ENCODE measurements at regions not wholly inside any gene's neighbourhood (a gene's known extent, or its start where the extent isn't known, plus 50 kb on each side); places are given as distances from the start of the nearest gene placed in this dataset.

DNA sequence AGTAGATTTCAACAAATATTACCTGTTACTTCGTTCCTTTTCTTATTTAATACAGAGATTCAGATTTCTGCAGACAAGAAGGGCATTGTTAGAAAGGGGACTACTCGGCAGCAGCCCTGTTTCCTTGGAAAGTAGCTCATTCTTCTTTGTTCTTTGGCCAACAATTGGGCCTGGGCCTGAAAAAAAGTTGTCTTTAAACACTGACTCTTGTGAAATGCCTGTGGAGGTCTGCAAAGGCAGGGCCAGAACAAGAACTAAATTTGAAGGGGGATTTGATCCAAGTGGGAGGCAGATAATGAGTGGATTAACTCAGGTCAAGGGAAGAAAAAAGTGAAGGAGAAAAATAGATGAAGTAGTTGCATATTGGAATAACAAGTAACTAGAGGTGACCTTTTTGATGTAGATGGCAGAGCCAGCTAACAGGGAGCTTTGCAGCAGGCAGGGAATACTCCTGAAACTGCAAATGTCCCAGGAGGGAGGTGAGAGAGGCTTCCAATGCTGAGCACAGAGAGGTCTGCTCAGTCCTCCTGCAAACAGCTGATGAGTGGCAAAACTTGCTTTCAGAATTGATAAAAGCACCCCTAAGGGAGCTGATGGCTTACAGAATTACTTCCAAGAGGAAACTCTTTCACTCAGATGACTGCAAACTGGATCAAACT is 393.2 kb upstream of the HS3ST1 start:
- TF ChIP-seq, protein P1, sequence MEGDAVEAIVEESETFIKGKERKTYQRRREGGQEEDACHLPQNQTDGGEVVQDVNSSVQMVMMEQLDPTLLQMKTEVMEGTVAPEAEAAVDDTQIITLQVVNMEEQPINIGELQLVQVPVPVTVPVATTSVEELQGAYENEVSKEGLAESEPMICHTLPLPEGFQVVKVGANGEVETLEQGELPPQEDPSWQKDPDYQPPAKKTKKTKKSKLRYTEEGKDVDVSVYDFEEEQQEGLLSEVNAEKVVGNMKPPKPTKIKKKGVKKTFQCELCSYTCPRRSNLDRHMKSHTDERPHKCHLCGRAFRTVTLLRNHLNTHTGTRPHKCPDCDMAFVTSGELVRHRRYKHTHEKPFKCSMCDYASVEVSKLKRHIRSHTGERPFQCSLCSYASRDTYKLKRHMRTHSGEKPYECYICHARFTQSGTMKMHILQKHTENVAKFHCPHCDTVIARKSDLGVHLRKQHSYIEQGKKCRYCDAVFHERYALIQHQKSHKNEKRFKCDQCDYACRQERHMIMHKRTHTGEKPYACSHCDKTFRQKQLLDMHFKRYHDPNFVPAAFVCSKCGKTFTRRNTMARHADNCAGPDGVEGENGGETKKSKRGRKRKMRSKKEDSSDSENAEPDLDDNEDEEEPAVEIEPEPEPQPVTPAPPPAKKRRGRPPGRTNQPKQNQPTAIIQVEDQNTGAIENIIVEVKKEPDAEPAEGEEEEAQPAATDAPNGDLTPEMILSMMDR (conservative IDR thresholded peaks at IDR 0.05; ENCODE audit: low read depth, low read length): no peak
- TF ChIP-seq RFX5 (IDR thresholded peaks at IDR 0.05; ENCODE audit: low read depth, low read length) (no peak), POLR2A (IDR thresholded peaks at IDR 0.05; ENCODE audit: low read depth, low read length) (no peak)
- TF ChIP-seq, protein P2, sequence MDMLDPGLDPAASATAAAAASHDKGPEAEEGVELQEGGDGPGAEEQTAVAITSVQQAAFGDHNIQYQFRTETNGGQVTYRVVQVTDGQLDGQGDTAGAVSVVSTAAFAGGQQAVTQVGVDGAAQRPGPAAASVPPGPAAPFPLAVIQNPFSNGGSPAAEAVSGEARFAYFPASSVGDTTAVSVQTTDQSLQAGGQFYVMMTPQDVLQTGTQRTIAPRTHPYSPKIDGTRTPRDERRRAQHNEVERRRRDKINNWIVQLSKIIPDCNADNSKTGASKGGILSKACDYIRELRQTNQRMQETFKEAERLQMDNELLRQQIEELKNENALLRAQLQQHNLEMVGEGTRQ (IDR thresholded peaks at IDR 0.05; ENCODE audit: low read depth, low read length): no peak
